SJSA1 (cell line): ENCODE measurements at regions not wholly inside any gene's neighbourhood (a gene's known extent, or its start where the extent isn't known, plus 50 kb on each side); places are given as distances from the start of the nearest gene placed in this dataset.
"Not testable (repeated sequence)": the region's sequence is repeated elsewhere in the genome, so short reads cannot be mapped to it uniquely, and the experiment has no call there.

Experiments used
- DNase-seq, 2 experiments: peaks; one replicate each; pipeline ENCODE4 v3.0.0-alpha.2; 2015 to 2020; ENCODE audit warnings: low spot score in 2 of 2, low read depth in 1 of 2
- H3K27ac ChIP-seq: fragments of 250-450 bp; sonication (Bioruptor Pico); 2 replicates; pipeline ENCODE4 v1.5.1; 2020; ENCODE audit warnings: mild to moderate bottlenecking, moderate library complexity
- H3K27me3 ChIP-seq: fragments of 250-450 bp; sonication (Bioruptor Pico); replicated peaks from 2 replicates; pipeline ENCODE4 v1.5.1; 2020; ENCODE audit warnings: mild to moderate bottlenecking, moderate library complexity
- H3K36me3 ChIP-seq: fragments of 250-450 bp; sonication (Bioruptor Pico); 2 replicates; pipeline ENCODE4 v1.5.1; 2020; ENCODE audit warnings: mild to moderate bottlenecking
- H3K4me1 ChIP-seq: fragments of 250-450 bp; sonication (Bioruptor Pico); replicated peaks from 2 replicates; pipeline ENCODE4 v1.6.1; 2021; ENCODE audit warnings: mild to moderate bottlenecking
- H3K4me3 ChIP-seq: fragments of 250-450 bp; sonication (Bioruptor Pico); 2 replicates; pipeline ENCODE4 v1.5.1; 2020; ENCODE audit warnings: mild to moderate bottlenecking
- H3K9me3 ChIP-seq: fragments of 250-450 bp; sonication (Bioruptor Pico); replicated peaks from 2 replicates; pipeline ENCODE4 v1.5.1; 2020; ENCODE audit warnings: mild to moderate bottlenecking

DNA sequence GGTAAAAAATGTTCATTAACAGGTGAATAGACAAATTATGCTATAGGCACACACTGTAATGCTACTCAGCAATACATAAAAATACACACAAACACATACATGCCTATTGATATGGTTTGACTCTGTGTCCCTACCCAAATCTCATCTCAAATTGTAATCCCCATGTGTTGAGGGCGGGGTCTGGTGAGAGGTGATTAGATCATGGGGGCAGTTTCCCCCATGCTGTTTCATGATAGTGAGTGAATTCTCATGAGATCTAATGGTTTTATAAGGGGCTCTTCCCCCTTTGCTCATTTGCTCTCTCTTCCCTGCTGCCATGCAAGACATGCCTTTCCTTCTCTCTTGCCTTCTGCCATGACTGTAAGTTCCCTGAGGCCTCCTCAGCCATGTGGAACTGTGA is 403.1 kb upstream of the RORB start:
- not testable (repeated sequence) for H3K9me3 ChIP-seq, H3K27ac ChIP-seq, H3K27me3 ChIP-seq, H3K36me3 ChIP-seq, H3K4me1 ChIP-seq, H3K4me3 ChIP-seq, DNase-seq

DNA sequence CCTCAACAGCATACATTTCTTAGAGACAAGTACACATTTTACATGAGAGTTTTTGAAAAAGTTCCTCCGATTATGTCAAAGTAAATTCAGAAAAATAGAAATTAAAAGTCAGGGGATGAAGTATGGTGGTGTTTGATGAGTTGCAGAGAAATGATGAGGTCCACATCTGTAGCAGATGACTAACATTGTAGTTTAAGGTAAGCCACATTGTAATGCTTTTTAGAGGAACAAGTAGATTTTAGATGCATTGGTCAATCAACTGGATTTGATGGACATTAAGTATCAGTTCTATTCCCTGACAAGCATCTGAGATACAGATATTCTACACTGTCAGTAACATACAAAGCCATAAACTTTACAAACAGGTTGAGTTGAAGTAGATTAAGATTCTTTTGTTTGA is 402.4 kb upstream of the RORB start:
- Histone ChIP-seq H3K4me1 (no peaks in the 10 kb centered on the region), H3K27ac (no peak overlapping the region), H3K27me3 (no peaks in the 10 kb centered on the region), H3K9me3 (no peaks in the 10 kb centered on the region), H3K36me3 (no peaks in the 10 kb centered on the region), H3K4me3 (no peak overlapping the region)
- no peak for DNase-seq

DNA sequence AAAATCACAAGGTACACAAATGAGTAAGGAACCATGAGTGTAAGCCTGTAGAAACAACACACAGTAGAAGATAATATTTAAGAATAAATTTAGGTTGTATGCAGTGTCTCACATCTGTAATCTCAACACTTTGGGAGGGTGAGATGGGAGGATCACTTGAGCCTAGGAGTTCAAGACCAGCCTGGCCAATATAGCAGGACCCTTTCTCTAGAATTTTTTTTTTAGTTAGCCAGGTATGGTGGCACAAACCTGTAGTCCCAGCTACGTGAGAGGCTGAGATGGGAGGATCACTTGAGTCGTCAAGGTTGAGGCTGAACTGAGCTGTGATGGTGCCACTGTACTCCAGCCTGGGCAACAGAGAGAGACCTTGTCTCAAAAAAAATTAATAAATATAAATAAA is 401.2 kb upstream of the RORB start:
- Histone ChIP-seq H3K4me3 (no peak overlapping the region), H3K36me3 (no peaks in the 10 kb centered on the region), H3K27me3 (no peaks in the 10 kb centered on the region), H3K9me3 (no peaks in the 10 kb centered on the region), H3K4me1 (no peaks in the 10 kb centered on the region), H3K27ac (no peak overlapping the region)
- DNase-seq: no peak

DNA sequence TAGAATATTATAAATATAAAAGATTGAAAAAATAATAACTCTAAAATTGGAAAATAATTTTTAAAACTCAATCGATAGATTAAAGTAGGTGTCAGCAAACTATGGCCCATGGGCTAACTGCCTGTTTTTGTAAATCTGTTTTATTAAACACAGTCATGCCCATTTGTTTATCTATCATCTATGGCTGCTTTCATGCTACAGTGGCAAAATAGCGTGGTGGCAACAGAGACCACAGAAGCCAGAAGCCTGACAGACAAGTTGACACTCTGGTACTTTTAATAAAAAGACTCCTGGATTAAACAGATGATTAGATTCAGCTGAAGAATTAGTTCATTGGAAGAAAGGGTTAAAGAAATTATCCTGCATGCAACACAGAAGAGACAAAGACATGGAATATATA is 400.7 kb upstream of the RORB start:
- H3K4me3 ChIP-seq: no peak overlapping the region

DNA sequence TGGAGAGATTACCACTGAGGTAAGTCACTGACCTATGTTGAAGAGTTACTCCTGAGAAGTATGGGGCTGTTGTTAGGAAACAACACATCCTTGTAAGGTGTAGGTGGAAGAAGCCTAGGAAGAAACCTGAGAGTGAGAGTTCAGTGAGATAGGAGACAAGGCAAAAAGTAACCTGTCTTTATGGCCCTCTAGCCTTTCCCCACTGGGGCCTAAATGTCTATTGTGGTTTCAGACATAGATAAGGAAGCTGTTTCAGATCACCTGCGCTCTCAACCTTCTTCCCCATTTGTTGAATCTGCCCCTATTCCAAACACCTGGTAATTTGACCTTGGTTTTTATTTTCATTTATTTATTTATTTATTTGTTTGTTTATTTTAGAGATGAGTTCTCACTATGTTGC is 397.1 kb upstream of the RORB start:
- Histone ChIP-seq H3K4me3 (no peak overlapping the region), H3K27ac (no peak overlapping the region), H3K4me1 (no peaks in the 10 kb centered on the region), H3K27me3 (no peaks in the 10 kb centered on the region), H3K36me3 (no peaks in the 10 kb centered on the region), H3K9me3 (no peaks in the 10 kb centered on the region)
- DNase-seq: no peak

More for the DNA sequence above, 400.7 kb upstream of the RORB start:
- no peaks in the 10 kb centered on the region for H3K27me3 ChIP-seq
- H3K36me3 ChIP-seq: no peaks in the 10 kb centered on the region
- no peak overlapping the region for H3K27ac ChIP-seq
- H3K4me1 ChIP-seq: no peaks in the 10 kb centered on the region
- DNase-seq: no peak
- H3K9me3 ChIP-seq: no peaks in the 10 kb centered on the region

DNA sequence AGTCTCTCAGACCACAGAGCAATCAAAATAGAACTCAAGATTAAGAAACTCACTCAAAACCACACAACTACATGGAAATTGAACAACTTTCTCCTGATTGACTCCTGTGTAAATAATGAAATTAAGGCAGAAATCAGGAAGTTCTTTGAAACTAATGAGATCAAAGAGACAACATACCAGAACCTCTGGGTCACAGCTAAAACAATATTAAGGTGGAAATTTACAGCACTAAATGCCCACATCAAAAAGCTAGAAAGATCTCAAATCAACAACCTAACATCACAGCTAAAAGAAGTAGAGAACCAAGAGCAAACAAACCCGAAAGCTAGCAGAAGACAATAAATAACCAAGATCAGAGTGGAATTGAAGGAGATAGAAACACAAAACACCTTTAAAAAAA is 395.0 kb upstream of the RORB start:
- not testable (repeated sequence) for H3K4me3 ChIP-seq, H3K4me1 ChIP-seq, H3K27ac ChIP-seq, H3K36me3 ChIP-seq, H3K9me3 ChIP-seq, H3K27me3 ChIP-seq, DNase-seq

DNA sequence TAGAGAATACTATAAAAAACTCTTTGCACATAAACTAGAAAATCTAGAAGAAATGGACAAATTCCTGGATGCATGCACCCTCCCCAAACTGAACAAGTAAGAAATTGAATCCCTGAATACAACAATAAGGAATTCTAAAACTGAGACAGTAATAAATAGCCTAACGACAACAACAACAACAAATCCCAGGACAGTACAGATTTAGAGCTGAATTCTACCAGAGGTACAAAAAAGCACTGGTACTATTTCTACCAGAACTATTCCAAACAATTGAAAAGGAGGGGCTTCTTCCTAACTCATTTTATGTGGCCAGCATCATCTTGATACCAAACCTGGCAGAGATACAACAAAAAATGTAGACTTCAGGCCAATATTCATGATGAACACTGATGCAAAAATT is 394.4 kb upstream of the RORB start:
- H3K27me3 ChIP-seq: no peaks in the 10 kb centered on the region

DNA sequence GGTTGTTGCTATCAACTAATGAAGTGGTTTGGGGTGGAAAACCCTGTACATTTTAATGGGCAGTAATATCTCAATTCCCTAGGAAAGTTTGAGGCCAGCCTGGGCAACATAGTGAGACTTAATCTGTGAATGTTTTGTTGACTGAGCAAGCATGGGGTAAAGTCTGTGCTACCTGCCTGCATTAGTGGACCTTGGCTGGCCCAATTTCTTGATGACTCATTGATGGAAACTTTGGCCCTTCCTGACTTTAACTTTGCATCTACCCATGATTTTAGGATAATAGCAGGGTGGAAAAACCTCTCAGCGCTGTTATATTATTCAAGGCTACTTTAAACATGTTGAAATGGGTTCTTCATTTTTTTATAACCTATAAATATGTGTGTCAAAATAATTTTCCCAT is 389.4 kb upstream of the RORB start:
- H3K27ac ChIP-seq: no peak overlapping the region
- H3K9me3 ChIP-seq: no peaks in the 10 kb centered on the region
- no peaks in the 10 kb centered on the region for H3K4me1 ChIP-seq
- no peak overlapping the region for H3K4me3 ChIP-seq
- DNase-seq: no peak
- no peaks in the 10 kb centered on the region for H3K36me3 ChIP-seq
- H3K27me3 ChIP-seq: 0 out of 2 replicates have a peak, but pooled peaks cover 3% of the 10 kb centered on the region

More for the DNA sequence above, 394.4 kb upstream of the RORB start:
- Histone ChIP-seq H3K36me3 (no peaks in the 10 kb centered on the region), H3K4me1 (no peaks in the 10 kb centered on the region), H3K9me3 (no peaks in the 10 kb centered on the region), H3K4me3 (no peak overlapping the region), H3K27ac (no peak overlapping the region)
- DNase-seq: no peak

DNA sequence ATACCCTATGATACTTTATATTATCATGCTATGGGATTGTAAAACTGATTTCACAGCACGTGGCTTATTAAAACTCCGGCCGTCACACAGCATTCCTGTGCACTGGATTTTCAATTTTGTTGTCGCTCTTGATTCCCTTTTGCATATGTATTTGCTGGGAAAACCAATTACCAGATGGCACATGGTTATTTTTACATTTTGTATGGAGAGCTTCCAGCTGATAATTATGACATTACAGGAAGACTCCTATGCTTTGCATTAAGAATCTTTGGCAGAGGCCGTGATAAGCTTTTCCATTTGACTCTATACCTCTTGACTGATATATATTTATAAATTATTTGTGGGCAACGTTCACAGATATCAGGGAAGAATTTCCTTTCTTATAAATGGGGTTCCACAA is 381.2 kb upstream of the RORB start:
- Histone ChIP-seq H3K27ac (no peak overlapping the region), H3K4me1 (no peaks in the 10 kb centered on the region)

DNA sequence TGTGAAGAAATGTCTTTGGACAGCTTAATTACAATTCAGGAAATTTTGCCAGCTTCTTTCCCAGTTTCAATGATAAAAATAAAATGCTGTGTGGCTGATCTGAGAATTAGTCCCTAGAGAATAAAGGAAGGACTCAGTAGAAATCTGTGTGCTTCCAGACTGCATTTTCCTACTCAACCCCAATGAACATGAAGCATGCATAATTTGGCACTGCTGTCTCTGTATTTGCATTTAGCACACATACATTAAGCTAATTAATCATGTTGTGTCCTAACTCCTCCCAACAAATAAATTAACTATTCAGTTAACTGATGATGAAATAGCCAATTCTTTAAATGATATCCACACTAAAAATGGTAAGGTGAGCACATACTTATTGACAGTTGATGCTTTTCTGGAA is 380.0 kb upstream of the RORB start:
- H3K9me3 ChIP-seq: no peaks in the 10 kb centered on the region
- H3K36me3 ChIP-seq: no peaks in the 10 kb centered on the region
- no peak overlapping the region for H3K4me3 ChIP-seq
- no peak for DNase-seq
- no peaks in the 10 kb centered on the region for H3K4me1 ChIP-seq
- H3K27ac ChIP-seq: no peak overlapping the region
- no peaks in the 10 kb centered on the region for H3K27me3 ChIP-seq

More for the DNA sequence above, 381.2 kb upstream of the RORB start:
- Histone ChIP-seq H3K9me3 (no peaks in the 10 kb centered on the region), H3K27me3 (0 out of 2 replicates have a peak, but pooled peaks cover 3% of the 10 kb centered on the region), H3K4me3 (no peak overlapping the region), H3K36me3 (no peaks in the 10 kb centered on the region)
- DNase-seq: no peak

DNA sequence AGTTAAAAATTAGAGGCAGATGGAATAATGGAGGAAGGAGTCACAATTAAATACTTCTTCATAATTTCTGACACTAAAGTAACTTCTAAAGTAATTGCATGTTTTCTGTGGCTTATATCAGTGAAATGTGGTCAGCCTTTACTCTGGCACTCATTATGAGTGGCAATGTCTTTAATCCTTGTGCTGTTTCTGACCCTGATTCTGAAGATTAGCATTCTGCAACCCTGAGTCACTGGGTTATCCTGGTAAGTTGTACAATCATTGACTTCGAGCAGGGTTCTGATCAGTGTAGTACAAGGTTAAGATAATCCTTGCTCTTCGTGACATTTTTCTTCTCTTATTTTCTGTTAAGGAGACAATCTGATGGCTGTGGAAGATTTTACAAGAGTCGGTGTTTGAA is 379.4 kb upstream of the RORB start:
- no peak for DNase-seq
- Histone ChIP-seq H3K9me3 (no peaks in the 10 kb centered on the region), H3K27me3 (no peaks in the 10 kb centered on the region), H3K36me3 (no peaks in the 10 kb centered on the region), H3K27ac (no peak overlapping the region), H3K4me1 (no peaks in the 10 kb centered on the region), H3K4me3 (no peak overlapping the region)

DNA sequence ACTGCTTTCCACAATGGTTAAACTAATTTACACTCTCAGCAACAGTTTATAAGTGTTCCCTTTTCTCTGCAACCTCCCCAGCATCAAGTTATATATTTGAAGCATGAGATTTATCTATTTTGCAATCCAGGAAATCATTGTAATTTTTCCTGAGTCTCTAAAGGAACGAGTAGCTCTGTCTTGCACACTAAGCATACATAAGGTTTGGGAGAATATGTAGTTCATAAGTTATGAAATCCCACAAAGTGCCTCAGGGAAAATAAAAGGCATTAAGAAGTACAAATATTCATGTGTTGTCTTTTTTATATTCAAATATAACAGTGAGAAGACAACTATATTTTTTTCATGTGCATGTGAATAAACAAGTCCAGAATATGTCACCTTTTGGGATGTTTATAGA is 377.1 kb upstream of the RORB start:
- Histone ChIP-seq H3K9me3 (no peaks in the 10 kb centered on the region), H3K4me1 (no peaks in the 10 kb centered on the region), H3K27me3 (no peaks in the 10 kb centered on the region), H3K4me3 (no peak overlapping the region), H3K27ac (no peak overlapping the region), H3K36me3 (no peaks in the 10 kb centered on the region)
- DNase-seq: no peak

DNA sequence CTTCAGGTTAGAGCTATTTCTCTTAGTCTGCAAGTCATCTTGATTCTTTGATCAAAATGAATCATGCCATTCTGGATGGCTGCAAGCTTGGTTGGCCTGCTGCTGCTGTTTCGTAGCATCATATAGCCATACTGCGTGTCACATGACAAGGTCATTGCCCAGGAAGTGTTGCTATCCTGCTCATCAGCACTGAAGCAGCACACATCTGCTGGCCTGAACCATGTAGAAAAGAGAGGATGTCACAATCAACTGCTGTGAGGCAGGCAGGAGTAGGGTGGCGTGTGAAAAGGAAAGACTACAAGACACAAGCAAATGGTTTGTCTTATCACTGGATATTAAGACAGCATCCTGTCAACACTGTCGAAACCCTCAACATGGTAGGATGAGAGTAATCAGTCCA is 376.7 kb upstream of the RORB start:
- Histone ChIP-seq H3K4me1 (no peaks in the 10 kb centered on the region), H3K36me3 (no peaks in the 10 kb centered on the region), H3K27me3 (no peaks in the 10 kb centered on the region), H3K9me3 (no peaks in the 10 kb centered on the region), H3K27ac (no peak overlapping the region), H3K4me3 (no peak overlapping the region)
- no peak for DNase-seq

DNA sequence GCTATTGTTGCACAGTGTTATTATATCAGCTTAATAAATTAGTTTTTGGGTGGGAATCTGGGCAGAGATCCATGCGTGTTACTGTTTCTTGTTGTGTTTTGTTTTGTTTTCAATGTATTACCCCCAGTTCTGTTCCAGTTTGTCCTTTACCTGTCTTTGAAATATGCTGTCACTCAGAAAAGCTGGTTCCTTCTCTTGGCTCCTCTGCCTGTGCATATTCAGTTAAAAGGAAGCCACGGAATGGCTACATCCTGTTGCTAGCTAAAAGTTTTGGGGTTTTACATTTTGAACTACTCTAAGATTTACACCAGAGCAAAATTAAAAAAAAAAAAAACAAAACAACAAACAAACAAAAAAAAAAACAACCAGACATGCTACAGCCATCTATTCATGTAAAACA is 374.9 kb upstream of the RORB start:
- Histone ChIP-seq H3K27me3 (no peaks in the 10 kb centered on the region), H3K4me3 (no peak overlapping the region), H3K36me3 (no peaks in the 10 kb centered on the region), H3K4me1 (no peaks in the 10 kb centered on the region), H3K9me3 (no peaks in the 10 kb centered on the region), H3K27ac (no peak overlapping the region)
- no peak for DNase-seq

DNA sequence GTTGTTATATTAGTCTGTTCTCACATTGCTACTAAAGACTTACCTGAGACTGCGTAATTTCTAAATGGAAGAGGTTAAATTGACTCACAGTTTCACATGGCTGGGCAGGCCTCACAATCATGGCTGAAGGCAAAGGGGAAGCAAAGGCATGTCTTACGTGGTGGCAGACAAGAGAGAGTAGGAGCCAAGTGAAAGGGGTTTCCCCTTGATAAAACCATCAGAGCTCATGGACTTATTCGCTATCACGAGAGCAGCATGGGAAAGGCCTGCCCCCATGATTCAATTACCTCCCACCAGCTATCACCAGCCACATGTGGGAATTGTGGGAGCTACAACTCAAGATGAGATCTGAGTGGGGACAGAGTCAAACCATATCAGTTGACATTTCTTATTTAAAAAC is 374.5 kb upstream of the RORB start:
- H3K4me1 ChIP-seq: no peaks in the 10 kb centered on the region
- H3K27ac ChIP-seq: no peak overlapping the region
- no peak for DNase-seq
- no peaks in the 10 kb centered on the region for H3K36me3 ChIP-seq
- H3K9me3 ChIP-seq: no peaks in the 10 kb centered on the region
- H3K27me3 ChIP-seq: no peaks in the 10 kb centered on the region
- no peak overlapping the region for H3K4me3 ChIP-seq
